Prostate gland (tissue), 2 donors: ENCODE measurements at regions not wholly inside any gene's neighbourhood (a gene's known extent, or its start where the extent isn't known, plus 50 kb on each side); places are given as distances from the start of the nearest gene placed in this dataset.

Source experiments
- POLR2A ChIP-seq: fragments of 450-650 bp; IDR thresholded peaks from one replicate; pipeline ENCODE4 v1.6.1; 2016; ENCODE audit warnings: antibody characterized with exemption, mild to moderate bottlenecking
- TF ChIP-seq, protein P1 (sequence below), 4 experiments: fragments of 200-600 bp in 2 of 4; fragments of 450-650 bp in 2 of 4; sonication (generic) in 2 of 4; IDR thresholded peaks; 1 replicate in 3 of 4; 2 replicates in 1 of 4; pipeline ENCODE4 v1.5.1; 2016 to 2019; ENCODE audit warnings: antibody characterized with exemption in 4 of 4, mild to moderate bottlenecking in 2 of 4, moderate library complexity in 2 of 4

DNA sequence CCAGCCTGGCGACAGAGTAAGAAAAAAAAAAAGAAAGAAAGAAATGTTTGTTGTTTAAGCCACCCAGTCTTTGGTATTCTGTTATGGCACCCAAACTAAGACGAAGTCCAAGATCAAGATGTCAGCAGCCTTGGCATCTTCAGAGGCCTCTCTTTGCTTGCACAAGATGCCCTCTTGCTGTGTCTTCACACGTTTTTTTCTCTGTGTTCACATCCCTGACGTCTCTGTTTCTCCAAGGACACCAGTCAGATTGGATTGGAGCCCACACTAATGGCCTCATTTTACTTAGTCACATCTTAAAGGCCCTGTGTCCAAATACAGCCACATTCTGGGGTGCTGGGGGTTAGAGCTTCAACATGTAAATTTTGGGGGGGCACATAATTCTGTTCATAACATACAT is 380.9 kb downstream of the GJA1 start:
- TF ChIP-seq, protein P1, sequence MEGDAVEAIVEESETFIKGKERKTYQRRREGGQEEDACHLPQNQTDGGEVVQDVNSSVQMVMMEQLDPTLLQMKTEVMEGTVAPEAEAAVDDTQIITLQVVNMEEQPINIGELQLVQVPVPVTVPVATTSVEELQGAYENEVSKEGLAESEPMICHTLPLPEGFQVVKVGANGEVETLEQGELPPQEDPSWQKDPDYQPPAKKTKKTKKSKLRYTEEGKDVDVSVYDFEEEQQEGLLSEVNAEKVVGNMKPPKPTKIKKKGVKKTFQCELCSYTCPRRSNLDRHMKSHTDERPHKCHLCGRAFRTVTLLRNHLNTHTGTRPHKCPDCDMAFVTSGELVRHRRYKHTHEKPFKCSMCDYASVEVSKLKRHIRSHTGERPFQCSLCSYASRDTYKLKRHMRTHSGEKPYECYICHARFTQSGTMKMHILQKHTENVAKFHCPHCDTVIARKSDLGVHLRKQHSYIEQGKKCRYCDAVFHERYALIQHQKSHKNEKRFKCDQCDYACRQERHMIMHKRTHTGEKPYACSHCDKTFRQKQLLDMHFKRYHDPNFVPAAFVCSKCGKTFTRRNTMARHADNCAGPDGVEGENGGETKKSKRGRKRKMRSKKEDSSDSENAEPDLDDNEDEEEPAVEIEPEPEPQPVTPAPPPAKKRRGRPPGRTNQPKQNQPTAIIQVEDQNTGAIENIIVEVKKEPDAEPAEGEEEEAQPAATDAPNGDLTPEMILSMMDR (IDR thresholded peaks at IDR 0.05), result no peak
- no peak for TF ChIP-seq POLR2A
